ENCODE measurements at regions not wholly inside any gene's neighbourhood (a gene's known extent, or its start where the extent isn't known, plus 50 kb on each side); places are given as distances from the start of the nearest gene placed in this dataset.

DNA sequence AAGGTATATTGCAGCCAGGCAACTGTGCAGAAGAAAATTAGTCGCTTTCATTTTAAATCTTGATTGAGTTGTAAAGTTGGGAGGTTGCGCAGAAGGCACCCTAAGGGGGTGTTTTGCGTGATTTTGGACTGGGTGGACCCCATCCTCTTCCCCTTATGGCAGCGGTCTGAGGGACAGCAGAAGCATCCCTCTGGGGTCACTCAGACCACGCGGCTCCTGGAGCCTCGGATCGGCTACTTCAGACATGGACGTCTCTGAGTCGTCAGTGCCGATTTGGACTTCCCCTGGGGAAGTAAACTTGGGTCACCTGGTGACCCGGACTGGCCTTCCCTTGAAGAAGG lies 639.0 kb upstream of the DPP6 start:
- no peaks in the 10 kb centered on the region for H3K27me3 Mint-ChIP-seq
- H3K27ac Mint-ChIP-seq, result no peak overlapping the region
- no peak overlapping the region for H3K4me3 Mint-ChIP-seq
- peaks cover 29% of the 10 kb centered on the region for H3K9me3 Mint-ChIP-seq
- TF ChIP-seq, protein P1, sequence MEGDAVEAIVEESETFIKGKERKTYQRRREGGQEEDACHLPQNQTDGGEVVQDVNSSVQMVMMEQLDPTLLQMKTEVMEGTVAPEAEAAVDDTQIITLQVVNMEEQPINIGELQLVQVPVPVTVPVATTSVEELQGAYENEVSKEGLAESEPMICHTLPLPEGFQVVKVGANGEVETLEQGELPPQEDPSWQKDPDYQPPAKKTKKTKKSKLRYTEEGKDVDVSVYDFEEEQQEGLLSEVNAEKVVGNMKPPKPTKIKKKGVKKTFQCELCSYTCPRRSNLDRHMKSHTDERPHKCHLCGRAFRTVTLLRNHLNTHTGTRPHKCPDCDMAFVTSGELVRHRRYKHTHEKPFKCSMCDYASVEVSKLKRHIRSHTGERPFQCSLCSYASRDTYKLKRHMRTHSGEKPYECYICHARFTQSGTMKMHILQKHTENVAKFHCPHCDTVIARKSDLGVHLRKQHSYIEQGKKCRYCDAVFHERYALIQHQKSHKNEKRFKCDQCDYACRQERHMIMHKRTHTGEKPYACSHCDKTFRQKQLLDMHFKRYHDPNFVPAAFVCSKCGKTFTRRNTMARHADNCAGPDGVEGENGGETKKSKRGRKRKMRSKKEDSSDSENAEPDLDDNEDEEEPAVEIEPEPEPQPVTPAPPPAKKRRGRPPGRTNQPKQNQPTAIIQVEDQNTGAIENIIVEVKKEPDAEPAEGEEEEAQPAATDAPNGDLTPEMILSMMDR (conservative IDR thresholded peaks at IDR 0.05), result no peak
- H3K4me1 Mint-ChIP-seq (ENCODE audit: unreplicated experiment), result no peaks in the 10 kb centered on the region
- H3K36me3 Mint-ChIP-seq, result no peaks in the 10 kb centered on the region
- DNase-seq (ENCODE audit: extremely low spot score, unreplicated experiment), result no peak

DNA sequence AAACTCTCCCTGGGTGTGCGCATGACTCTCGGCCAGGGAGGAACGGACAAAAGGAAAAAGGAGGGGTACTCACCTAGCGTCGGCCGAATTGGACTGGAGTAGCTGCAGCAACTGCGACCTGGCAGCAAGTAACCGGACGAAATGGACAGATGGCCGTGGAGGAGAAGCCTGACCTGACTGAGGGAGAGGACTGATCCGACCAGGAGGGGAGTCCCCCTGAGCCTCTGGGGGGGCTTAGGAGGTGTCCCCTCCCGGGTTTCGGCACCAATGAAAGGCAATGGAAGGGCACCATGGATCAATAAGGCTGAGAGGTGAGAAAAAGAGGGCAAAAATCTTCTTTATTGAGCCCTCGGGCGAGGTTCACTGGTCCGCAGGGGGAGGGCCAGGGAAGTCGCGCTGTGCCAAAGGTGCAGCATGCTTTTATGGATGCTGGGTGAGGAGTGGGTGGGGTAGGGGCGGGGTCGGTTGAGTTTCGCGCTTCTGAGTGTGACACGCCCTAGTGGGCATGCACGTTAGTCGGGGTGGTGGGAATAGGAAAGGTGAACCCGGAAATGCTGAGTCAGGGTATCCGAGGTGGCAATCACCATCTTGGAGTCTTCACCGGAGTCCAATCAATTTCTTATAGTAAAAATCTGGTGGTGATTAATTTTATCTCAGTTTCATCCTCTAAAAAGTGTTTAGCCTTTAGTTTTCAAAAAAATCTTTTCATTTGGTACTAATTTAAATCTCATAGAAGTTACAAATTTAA lies 638.5 kb upstream of the DPP6 start:
- TF ChIP-seq, protein P1 (conservative IDR thresholded peaks at IDR 0.05), result no peak
- Mint-ChIP-seq H3K27ac (no peak overlapping the region), H3K36me3 (no peaks in the 10 kb centered on the region), H3K4me1 (ENCODE audit: unreplicated experiment) (no peaks in the 10 kb centered on the region), H3K4me3 (no peak overlapping the region), H3K27me3 (no peaks in the 10 kb centered on the region), H3K9me3 (peaks cover 28% of the 10 kb centered on the region)
- DNase-seq (ENCODE audit: extremely low spot score, unreplicated experiment), result no peak

DNA sequence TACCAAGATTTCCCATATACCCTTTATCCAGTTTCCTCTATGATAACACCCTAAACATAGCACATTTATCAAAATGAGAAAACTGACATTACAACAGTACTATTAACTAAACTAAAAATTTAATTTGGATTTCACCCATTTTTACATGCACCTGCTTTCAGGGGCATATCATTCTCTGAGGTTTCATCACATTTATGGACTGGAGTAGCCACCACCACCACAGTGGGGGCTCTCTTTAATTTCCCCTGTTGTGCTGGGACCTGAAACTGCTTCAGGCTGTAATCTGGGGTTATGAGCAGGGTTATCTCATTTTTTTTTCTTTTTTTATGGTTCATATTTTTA lies 637.9 kb upstream of the DPP6 start:
- no peak overlapping the region for H3K4me3 Mint-ChIP-seq
- H3K36me3 Mint-ChIP-seq, result no peaks in the 10 kb centered on the region
- H3K4me1 Mint-ChIP-seq (ENCODE audit: unreplicated experiment), result no peaks in the 10 kb centered on the region
- no peak overlapping the region for H3K27ac Mint-ChIP-seq
- no peaks in the 10 kb centered on the region for H3K27me3 Mint-ChIP-seq
- DNase-seq (ENCODE audit: extremely low spot score, unreplicated experiment), result no peak
- TF ChIP-seq, protein P1 (conservative IDR thresholded peaks at IDR 0.05), result no peak
- peaks cover 23% of the 10 kb centered on the region for H3K9me3 Mint-ChIP-seq

DNA sequence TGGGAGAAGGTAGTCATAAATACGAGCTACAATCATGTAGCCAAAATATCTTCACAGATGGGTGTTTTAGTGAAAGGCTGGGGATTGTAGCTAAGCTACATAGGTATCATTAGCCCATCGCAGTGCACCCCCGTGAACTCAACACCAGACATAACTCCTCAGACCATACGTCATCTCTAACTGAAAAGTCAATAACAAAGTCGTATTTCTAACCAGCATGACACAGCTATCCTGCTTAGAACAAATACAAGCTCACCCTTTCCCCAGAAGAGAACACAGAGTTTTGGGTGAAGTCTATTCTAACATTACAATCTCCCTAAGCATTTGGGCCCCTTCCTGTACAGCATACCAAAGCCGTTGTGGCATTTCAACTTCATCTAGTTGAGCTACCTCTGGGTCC lies 636.6 kb upstream of the DPP6 start:
- H3K36me3 Mint-ChIP-seq, result no peaks in the 10 kb centered on the region
- H3K4me1 Mint-ChIP-seq (ENCODE audit: unreplicated experiment), result no peaks in the 10 kb centered on the region
- TF ChIP-seq, protein P1 (conservative IDR thresholded peaks at IDR 0.05), result no peak
- H3K9me3 Mint-ChIP-seq, result peaks cover 19% of the 10 kb centered on the region
- no peak overlapping the region for H3K27ac Mint-ChIP-seq
- DNase-seq (ENCODE audit: extremely low spot score, unreplicated experiment), result no peak
- H3K27me3 Mint-ChIP-seq, result no peaks in the 10 kb centered on the region
- H3K4me3 Mint-ChIP-seq, result no peak overlapping the region

GRCh38 chr7:153422291-153423209 lies 629.6 kb upstream of the DPP6 start:
- no peaks in the 10 kb centered on the region for H3K4me1 Mint-ChIP-seq (ENCODE audit: unreplicated experiment)
- H3K4me3 Mint-ChIP-seq, result no peak overlapping the region
- H3K27me3 Mint-ChIP-seq, result no peaks in the 10 kb centered on the region
- no peaks in the 10 kb centered on the region for H3K36me3 Mint-ChIP-seq
- peaks cover 18% of the 10 kb centered on the region for H3K9me3 Mint-ChIP-seq
- H3K27ac Mint-ChIP-seq, result no peak overlapping the region
- DNase-seq (ENCODE audit: extremely low spot score, unreplicated experiment), result no peak
- TF ChIP-seq, protein P1 (conservative IDR thresholded peaks at IDR 0.05), result no peak
